ENCODE measurements at regions not wholly inside any gene's neighbourhood (a gene's known extent, or its start where the extent isn't known, plus 50 kb on each side); places are given as distances from the start of the nearest gene placed in this dataset.
"Not testable (repeated sequence)": the region's sequence is repeated elsewhere in the genome, so short reads cannot be mapped to it uniquely, and the experiment has no call there.

DNA sequence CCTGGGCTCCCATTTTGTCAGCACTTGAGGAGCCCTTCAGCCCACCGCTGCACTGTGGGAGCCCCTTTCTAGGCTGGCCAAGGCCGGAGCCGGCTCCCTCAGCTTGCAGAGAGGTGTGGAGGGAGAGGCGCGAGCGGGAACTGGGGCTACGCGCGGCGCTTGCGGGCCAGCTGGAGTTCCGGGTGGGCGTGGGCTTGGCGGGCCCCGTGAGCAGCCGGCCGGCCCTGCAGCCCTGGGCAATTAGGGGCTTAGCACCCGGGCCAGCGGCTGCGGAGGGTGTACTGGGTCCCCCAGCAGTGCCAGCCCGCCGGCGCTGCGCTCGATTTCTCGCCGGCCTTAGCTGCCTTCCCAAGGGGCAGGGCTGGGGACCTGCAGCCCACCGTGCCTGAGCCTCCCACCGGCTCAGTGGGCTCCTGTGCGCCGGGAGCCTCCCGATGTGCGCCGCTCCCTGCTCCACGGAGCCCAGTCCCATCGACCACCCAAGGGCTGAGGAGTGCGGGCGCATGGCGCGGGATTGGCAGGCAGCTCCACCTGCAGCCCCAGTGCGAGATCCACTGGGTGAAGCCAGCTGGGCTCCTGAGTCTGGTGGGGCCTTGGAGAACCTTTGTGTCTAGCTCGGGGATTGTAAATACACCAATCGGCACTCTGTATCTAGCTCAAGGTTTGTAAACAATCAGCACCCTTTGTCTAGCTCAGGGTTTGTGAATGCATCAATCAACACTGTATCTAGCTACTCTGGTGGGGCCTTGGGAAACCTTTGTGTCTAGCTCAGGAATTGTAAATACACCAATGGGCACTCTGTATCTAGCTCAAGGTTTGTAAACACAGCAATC lies 137.8 kb downstream of the RFX6 start:
- TF ChIP-seq EZH2phosphoT487 (IDR thresholded peaks at IDR 0.05; ENCODE audit: insufficient read depth, low read depth); EZH2 (IDR thresholded peaks at IDR 0.05; ENCODE audit: insufficient read depth, poor library complexity, severe bottlenecking): not testable (repeated sequence)
